PC-3 (cell line): ENCODE measurements at regions not wholly inside any gene's neighbourhood (a gene's known extent, or its start where the extent isn't known, plus 50 kb on each side); places are given as distances from the start of the nearest gene placed in this dataset.
A peak's percentile ranks its signal among the peaks of the same experiment; 100 is the strongest.
"Not testable (repeated sequence)": the region's sequence is repeated elsewhere in the genome, so short reads cannot be mapped to it uniquely, and the experiment has no call there.

Source experiments
- ATAC-seq: fragments of 200-7000 bp; cut with Tn5 transposase; 2 replicates; pipeline ENCODE4 v1.9.1; 2020; ENCODE audit warnings: mild to moderate bottlenecking, moderate library complexity
- BruUV-seq: library from RNA; stranded (reverse); fragments of 400-500 nt; replicated peaks from 2 replicates; lab custom pipeline; 2021; lab: Mats Ljungman, UMichigan
- CTCF ChIA-PET: fragments of 300-600 bp; sonication (Branson Sonifier 250); formaldehyde crosslinking; loops from one replicate; lab custom pipeline; 2022; ENCODE audit warnings: antibody characterized with exemption; lab: Charles Lee
- POLR2A ChIA-PET: fragments of 300-600 bp; sonication (Branson Sonifier 250); formaldehyde crosslinking; loops from one replicate; lab custom pipeline; 2022; ENCODE audit warnings: antibody characterized with exemption; ENCODE audit not compliant: unreplicated experiment; lab: Charles Lee
- DNase-seq: peaks from one replicate; pipeline ENCODE4 v3.0.0-alpha.2; 2015
- H2AFZ ChIP-seq: fragments of 300-600 bp; sonication (generic); 2 replicates; pipeline ENCODE4 v1.6.0; 2016; ENCODE audit warnings: antibody characterized with exemption, low read length
- H3F3A ChIP-seq: fragments of 300-600 bp; sonication (generic); one replicate; pipeline ENCODE4 v1.6.0; 2017; ENCODE audit warnings: antibody characterized with exemption, low read length, control low read depth, mild to moderate bottlenecking; ENCODE audit not compliant: unreplicated experiment
- H3K27ac ChIP-seq: fragments of 300-600 bp; sonication (generic); 2 replicates; pipeline ENCODE4 v1.5.1; 2016; ENCODE audit warnings: mild to moderate bottlenecking, low read length
- H3K27me3 ChIP-seq: fragments of 300-600 bp; sonication (generic); 2 replicates; pipeline ENCODE4 v1.6.1; 2016; ENCODE audit warnings: low read length, mixed read lengths
- H3K36me3 ChIP-seq: fragments of 300-600 bp; sonication (generic); 2 replicates; pipeline ENCODE4 v1.6.1; 2016; ENCODE audit warnings: low read depth, mixed run types, low read length, mixed read lengths
- H3K4me1 ChIP-seq: fragments of 300-600 bp; sonication (generic); 2 replicates; pipeline ENCODE4 v1.5.1; 2016; ENCODE audit warnings: low read length; ENCODE audit not compliant: insufficient read depth
- H3K4me2 ChIP-seq: fragments of 300-600 bp; sonication (generic); 2 replicates; pipeline ENCODE4 v1.6.0; 2016; ENCODE audit warnings: low read length
- H3K4me3 ChIP-seq: fragments of 300-600 bp; sonication (generic); 2 replicates; pipeline ENCODE4 v1.5.1; 2016; ENCODE audit warnings: mild to moderate bottlenecking, low read length, mixed read lengths
- H3K79me2 ChIP-seq: fragments of 300-600 bp; sonication (generic); 2 replicates; pipeline ENCODE4 v1.6.1; 2017; ENCODE audit warnings: low read length, mixed read lengths
- H3K9ac ChIP-seq: fragments of 300-600 bp; sonication (generic); 2 replicates; pipeline ENCODE4 v1.6.0; 2016; ENCODE audit warnings: mild to moderate bottlenecking, low read length
- H3K9me2 ChIP-seq: fragments of 300-600 bp; sonication (generic); replicated peaks from 2 replicates; pipeline ENCODE4 v1.6.1; 2016; ENCODE audit warnings: mixed run types, low read length, mixed read lengths
- H3K9me3 ChIP-seq: fragments of 300-600 bp; sonication (generic); 2 replicates; pipeline ENCODE4 v1.6.1; 2016; ENCODE audit warnings: low read length, mixed read lengths
- H4K20me1 ChIP-seq: fragments of 300-600 bp; sonication (generic); 2 replicates; pipeline ENCODE4 v1.6.1; 2016; ENCODE audit warnings: low read length, mixed read lengths
- intact Hi-C: fragments of 100-400 bp; cut with micrococcal nuclease; formaldehyde crosslinking; loops from 2 replicates; pipeline ENCODE4 v1.9.0; 2023
- TF ChIP-seq, protein P1 (sequence below): fragments of 300-600 bp; sonication (generic); conservative IDR thresholded peaks from 2 replicates; pipeline ENCODE4 v1.5.1; 2017; ENCODE audit warnings: antibody characterized with exemption, low read depth, mild to moderate bottlenecking, low read length

DNA sequence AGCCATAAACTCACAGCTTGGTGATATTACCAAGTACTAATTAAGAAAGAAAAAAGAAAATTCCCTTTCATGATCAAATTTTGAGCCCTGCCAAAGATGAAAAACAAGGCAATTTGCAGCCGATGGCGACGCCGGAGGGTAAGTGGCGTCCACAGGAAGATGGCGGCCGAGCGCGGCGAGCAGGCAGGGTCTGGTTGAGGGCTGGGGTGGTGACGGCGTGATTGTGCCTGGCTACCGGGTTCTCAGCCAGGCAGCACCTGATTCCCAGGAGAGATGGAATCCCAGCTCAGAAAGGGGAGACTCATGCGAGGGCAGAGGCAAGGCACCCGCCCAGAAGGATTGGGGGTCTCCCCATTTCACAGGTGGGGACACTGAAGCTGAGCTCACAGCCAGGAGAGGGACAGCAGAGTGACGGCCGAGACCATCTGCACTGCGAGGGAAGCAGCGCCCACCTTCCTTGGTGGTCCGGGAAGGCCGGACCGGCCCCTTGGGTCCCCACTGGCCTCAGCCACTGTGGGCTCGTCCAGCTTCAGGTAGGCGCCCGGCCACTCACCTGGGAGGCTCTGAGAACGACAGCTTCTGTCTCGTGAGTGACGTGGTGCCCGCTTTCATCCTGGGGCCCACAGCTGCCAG, 145.8 kb downstream of the IGLL1 start:
- H4K20me1 ChIP-seq, H3K4me2 ChIP-seq, H3F3A ChIP-seq, ATAC-seq, DNase-seq, H3K9me3 ChIP-seq, intact Hi-C loops, BruUV-seq, CTCF ChIA-PET, H3K4me3 ChIP-seq, H2AFZ ChIP-seq, H3K9me2 ChIP-seq, H3K36me3 ChIP-seq, H3K4me1 ChIP-seq, H3K27me3 ChIP-seq, H3K9ac ChIP-seq, H3K79me2 ChIP-seq, H3K27ac ChIP-seq, POLR2A ChIA-PET: not testable (repeated sequence)

DNA sequence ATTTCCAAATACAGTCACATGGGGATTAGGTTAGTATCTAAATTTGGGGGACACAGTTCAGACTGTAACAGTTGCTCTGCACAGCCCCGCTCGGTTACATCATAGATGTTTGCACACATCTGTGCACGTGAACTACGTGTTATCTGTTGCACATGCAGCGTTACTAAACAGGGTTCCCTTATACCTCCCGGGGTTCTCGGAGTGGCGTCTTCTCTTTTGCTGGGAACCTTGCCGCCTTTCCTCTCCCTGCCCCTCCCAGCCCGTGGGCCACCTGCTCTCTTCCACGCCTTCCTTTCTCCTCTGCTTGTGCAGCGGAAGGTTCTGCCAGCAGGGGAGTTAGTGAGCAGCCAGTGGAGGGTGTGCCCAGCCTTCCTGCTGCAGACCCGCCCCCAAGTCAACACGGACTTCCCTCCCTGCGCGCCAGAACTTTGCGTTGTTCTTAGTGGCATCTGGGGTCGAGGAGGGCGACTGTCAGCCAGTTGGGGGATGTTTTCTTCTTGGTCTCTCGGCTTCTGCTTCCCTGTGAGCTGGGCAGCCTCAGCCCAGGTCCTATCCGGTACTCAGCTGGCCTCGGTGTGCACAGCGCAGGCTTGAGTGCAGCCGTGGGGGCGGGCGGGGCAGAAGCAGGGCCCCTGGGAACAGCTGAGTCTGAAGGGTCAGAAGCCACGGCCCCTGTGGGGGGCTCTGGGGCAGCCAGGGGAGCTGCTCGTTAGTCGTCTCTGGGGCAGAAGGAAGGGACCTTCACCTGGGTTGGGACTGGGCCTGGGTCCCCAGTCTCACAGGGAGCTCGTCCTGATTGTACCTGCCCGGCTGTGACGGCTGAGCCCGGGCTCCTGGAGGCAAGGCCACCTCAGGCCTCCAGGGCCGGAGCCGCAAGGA, 146.7 kb downstream of the IGLL1 start:
- H3K27me3 ChIP-seq, H3K27ac ChIP-seq, intact Hi-C loops, CTCF ChIA-PET, H3F3A ChIP-seq, H3K9me3 ChIP-seq, H3K4me1 ChIP-seq, H3K9ac ChIP-seq, H3K4me3 ChIP-seq, POLR2A ChIA-PET, H3K79me2 ChIP-seq, BruUV-seq, H4K20me1 ChIP-seq, H3K9me2 ChIP-seq, H3K36me3 ChIP-seq: not testable (repeated sequence)
- TF ChIP-seq, protein P1, sequence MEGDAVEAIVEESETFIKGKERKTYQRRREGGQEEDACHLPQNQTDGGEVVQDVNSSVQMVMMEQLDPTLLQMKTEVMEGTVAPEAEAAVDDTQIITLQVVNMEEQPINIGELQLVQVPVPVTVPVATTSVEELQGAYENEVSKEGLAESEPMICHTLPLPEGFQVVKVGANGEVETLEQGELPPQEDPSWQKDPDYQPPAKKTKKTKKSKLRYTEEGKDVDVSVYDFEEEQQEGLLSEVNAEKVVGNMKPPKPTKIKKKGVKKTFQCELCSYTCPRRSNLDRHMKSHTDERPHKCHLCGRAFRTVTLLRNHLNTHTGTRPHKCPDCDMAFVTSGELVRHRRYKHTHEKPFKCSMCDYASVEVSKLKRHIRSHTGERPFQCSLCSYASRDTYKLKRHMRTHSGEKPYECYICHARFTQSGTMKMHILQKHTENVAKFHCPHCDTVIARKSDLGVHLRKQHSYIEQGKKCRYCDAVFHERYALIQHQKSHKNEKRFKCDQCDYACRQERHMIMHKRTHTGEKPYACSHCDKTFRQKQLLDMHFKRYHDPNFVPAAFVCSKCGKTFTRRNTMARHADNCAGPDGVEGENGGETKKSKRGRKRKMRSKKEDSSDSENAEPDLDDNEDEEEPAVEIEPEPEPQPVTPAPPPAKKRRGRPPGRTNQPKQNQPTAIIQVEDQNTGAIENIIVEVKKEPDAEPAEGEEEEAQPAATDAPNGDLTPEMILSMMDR, result peak; percentile 26; the same call in 1 of the 2 replicates
- peak overlapping the region; percentile 41; the same call in 1 of the 2 replicates for H3K4me2 ChIP-seq
- DNase-seq (peak; percentile 30), ATAC-seq (peak; percentile 93)
- 0 out of 2 replicates have a peak overlapping the region, but pooled peaks have one; percentile 34 for H2AFZ ChIP-seq

DNA sequence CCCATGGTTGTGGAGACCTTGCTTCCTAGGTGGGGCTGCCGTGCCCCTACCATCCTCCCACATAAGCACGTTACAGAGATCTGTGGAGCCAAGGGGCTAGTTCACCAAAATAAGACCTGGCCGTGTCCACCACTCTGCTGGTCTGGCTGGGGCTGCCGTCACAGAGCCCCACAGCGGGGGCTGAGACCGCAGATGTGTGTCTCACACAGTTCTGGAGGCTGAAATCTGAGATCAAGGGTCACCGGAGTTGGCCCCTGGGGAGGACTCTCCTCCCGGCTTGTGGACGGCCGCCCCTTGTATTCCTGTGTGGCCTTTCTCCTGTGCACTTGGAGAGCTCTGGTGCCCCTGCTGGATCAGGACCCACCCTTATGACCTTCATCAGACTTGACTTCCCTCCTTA, 147.4 kb downstream of the IGLL1 start:
- POLR2A ChIA-PET, H3F3A ChIP-seq, CTCF ChIA-PET, H3K27ac ChIP-seq, H3K27me3 ChIP-seq, intact Hi-C loops, H3K4me3 ChIP-seq, H3K4me1 ChIP-seq, H4K20me1 ChIP-seq, DNase-seq, H3K9ac ChIP-seq, H3K36me3 ChIP-seq, H2AFZ ChIP-seq, H3K9me3 ChIP-seq, H3K4me2 ChIP-seq, H3K79me2 ChIP-seq, H3K9me2 ChIP-seq, ATAC-seq, BruUV-seq: not testable (repeated sequence)
